ENCODE measurements at regions not wholly inside any gene's neighbourhood (a gene's known extent, or its start where the extent isn't known, plus 50 kb on each side); places are given as distances from the start of the nearest gene placed in this dataset.

GRCh38 chr5:130720355-130720754 lies 444.7 kb downstream of the HINT1 start:
- H4K5ac ChIP-seq (ENCODE audit: insufficient read length, low read depth, low read length) = no peak overlapping the region
- H3K79me2 ChIP-seq (ENCODE audit: control insufficient read depth in 1 of 2, insufficient read depth in 2 of 2, low read length in 2 of 2) = no peaks in the 10 kb centered on the region
- no peaks in the 10 kb centered on the region for H3K9me3 ChIP-seq (ENCODE audit: insufficient read depth in 2 of 2, low read depth in 1 of 2, low read length in 1 of 2)
- CTCF ChIA-PET (ENCODE audit: partially characterized antibody) = interaction anchor here (0.6 to 1.3 kb wide), 3 partner anchors 27 to 609 kb away, joined by 3 read pairs; no protein-coding TSS in a partner anchor
- no peak overlapping the region for H3K4me3 ChIP-seq (ENCODE audit: extremely low read depth in 1 of 4, insufficient read depth in 2 of 4, low read depth in 3 of 4, low read length in 4 of 4)
- no peak for DNase-seq (ENCODE audit: low read depth in 1 of 2, low spot score in 2 of 2)
- H3K4me1 ChIP-seq (replicated peaks in 1 of 4; ENCODE audit: control insufficient read depth in 3 of 4, insufficient read depth in 4 of 4, low read length in 3 of 4) = no peaks in the 10 kb centered on the region
- no peak overlapping the region for H3K23ac ChIP-seq (ENCODE audit: insufficient read length)
- H3K23me2 ChIP-seq (ENCODE audit: low read depth, low read length) = no peaks in the 10 kb centered on the region
- FAIRE-seq = no peak
- H2AK5ac ChIP-seq (ENCODE audit: low read depth, low read length) = no peak overlapping the region
- H3K79me1 ChIP-seq (ENCODE audit: low read depth, low read length) = no peaks in the 10 kb centered on the region
- 0% methylated on average over 1 of the region's 1 CpG; no CpG with 5 or more reads in 1 of the 2 experiments for WGBS, 2 experiments (ENCODE audit: extremely low coverage in 1 of 2, insufficient coverage in 1 of 2, insufficient read length in 1 of 2, insufficient replicate concordance in 2 of 2, low coverage in 1 of 2, low lambda C conversion rate in 2 of 2, missing lambda C conversion rate in 1 of 2)
- no peak overlapping the region for H3K56ac ChIP-seq (replicated peaks; ENCODE audit: insufficient read length, low read depth, low read length)
- POLR2A ChIA-PET (ENCODE audit: partially characterized antibody) = no interaction called here
- H2BK15ac ChIP-seq (ENCODE audit: low read length) = no peak overlapping the region
- no peaks in the 10 kb centered on the region for H4K20me1 ChIP-seq (replicated peaks in 1 of 2; ENCODE audit: control insufficient read depth in 1 of 2, insufficient read depth in 2 of 2, low read length in 2 of 2)
- no peak overlapping the region for H4K91ac ChIP-seq (replicated peaks; ENCODE audit: insufficient read length, low read length)
- no peaks in the 10 kb centered on the region for H3K27me3 ChIP-seq (replicated peaks in 1 of 4; ENCODE audit: control insufficient read depth in 3 of 4, extremely low read depth in 1 of 4, insufficient read depth in 3 of 4, low read length in 3 of 4)
- no peak overlapping the region for H2BK12ac ChIP-seq (ENCODE audit: low read depth, low read length)
- H2BK20ac ChIP-seq (ENCODE audit: low read length) = no peak overlapping the region
- no peak overlapping the region for H2AFZ ChIP-seq (ENCODE audit: low read length)
- H3K14ac ChIP-seq (ENCODE audit: insufficient read length) = no peak overlapping the region
- no peak overlapping the region for H4K8ac ChIP-seq (ENCODE audit: extremely low read depth, insufficient read depth, low read length)
- no peak overlapping the region for H2BK120ac ChIP-seq (replicated peaks; ENCODE audit: low read depth, low read length)
- no peak overlapping the region for H3K18ac ChIP-seq (ENCODE audit: extremely low read depth, low read length)
- H3K4ac ChIP-seq (replicated peaks; ENCODE audit: insufficient read length, low read depth, low read length) = no peak overlapping the region
- no peak overlapping the region for H3K4me2 ChIP-seq (ENCODE audit: insufficient read depth in 1 of 2, low read depth in 2 of 2, low read length in 2 of 2)
- H3K36me3 ChIP-seq (ENCODE audit: control insufficient read depth in 2 of 4, insufficient read depth in 4 of 4, low read length in 3 of 4) = no peaks in the 10 kb centered on the region
- no peak overlapping the region for H3K9ac ChIP-seq (replicated peaks in 1 of 4; ENCODE audit: extremely low read depth in 1 of 4, low read depth in 3 of 4, low read length in 3 of 4)
- no peak overlapping the region for H2BK5ac ChIP-seq (ENCODE audit: low read depth, low read length)
- H3K27ac ChIP-seq (ENCODE audit: low read depth, low read length) = no peak overlapping the region
- TF ChIP-seq TEAD4 (IDR thresholded peaks at IDR 0.05; ENCODE audit: low read depth, low read length) = 0 out of 2 replicates have a peak, but pooled peaks have one; percentile 35
- no peak for TF ChIP-seq RNF2 (IDR thresholded peaks at IDR 0.05; ENCODE audit: borderline replicate concordance, low read depth, low read length, missing control alignments, poor library complexity, severe bottlenecking)
- TF ChIP-seq CTCF (IDR thresholded peaks at IDR 0.05; ENCODE audit: control extremely low read depth in 1 of 3, insufficient read depth in 1 of 3, low read depth in 1 of 3, low read length in 3 of 3) = peak in 2 of 3 experiments; percentile 45 to 65; a peak in 3 of 4 replicates
- TF ChIP-seq RAD21 (IDR thresholded peaks at IDR 0.05 in 1 of 2, conservative IDR thresholded peaks at IDR 0.05 in 1 of 2; ENCODE audit: low read depth in 2 of 2, low read length in 2 of 2) = peak; percentile 76 to 82
- TF ChIP-seq CTBP2 (IDR thresholded peaks at IDR 0.05; ENCODE audit: borderline replicate concordance, insufficient read depth, insufficient read length, low read length) = no peak
- TF ChIP-seq FOSL1 (IDR thresholded peaks at IDR 0.05; ENCODE audit: insufficient read depth, low read depth, low read length) = no peak
- TF ChIP-seq TBP (IDR thresholded peaks at IDR 0.05; ENCODE audit: low read depth, low read length) = no peak
- TF ChIP-seq ATF2 (IDR thresholded peaks at IDR 0.05; ENCODE audit: low read length) = no peak
- no peak for TF ChIP-seq PHF8 (conservative IDR thresholded peaks at IDR 0.05; ENCODE audit: low read depth, low read length)

All from H1 (cell line).